IMR-90 (cell line): ENCODE measurements at regions not wholly inside any gene's neighbourhood (a gene's known extent, or its start where the extent isn't known, plus 50 kb on each side); places are given as distances from the start of the nearest gene placed in this dataset.

Source experiments
- ATAC-seq: fragments of 200-7000 bp; cut with Tn5 transposase; 2 replicates; pipeline ENCODE4 v1.9.1; 2020; ENCODE audit warnings: low read depth, mild to moderate bottlenecking, moderate library complexity
- BruUV-seq: library from RNA; stranded (reverse); fragments of 400-500 nt; replicated peaks from 2 replicates; lab custom pipeline; 2021; lab: Mats Ljungman, UMichigan
- CTCF ChIA-PET: fragments of 300-600 bp; formaldehyde crosslinking; extraction: SDS; loops from one replicate; lab custom pipeline; 2021; ENCODE audit warnings: antibody characterized with exemption; lab: Yijun Ruan, JAX
- POLR2A ChIA-PET: fragments of 300-600 bp; sonication (Branson Sonifier 250); formaldehyde crosslinking; loops from one replicate; lab custom pipeline; 2022; ENCODE audit warnings: antibody characterized with exemption; ENCODE audit not compliant: unreplicated experiment; lab: Charles Lee
- DNase-seq: peaks from one replicate; pipeline ENCODE4 v3.0.0; 2013
- H2AFZ ChIP-seq: replicated peaks from 2 replicates; pipeline ENCODE3; 2013; ENCODE audit warnings: low read length, mild to moderate bottlenecking; ENCODE audit not compliant: poor library complexity
- H2AK5ac ChIP-seq: 2 replicates; pipeline ENCODE4 v1.6.1; 2013; ENCODE audit warnings: low read depth, low read length, inconsistent platforms
- H2AK9ac ChIP-seq: replicated peaks from 2 replicates; pipeline ENCODE3; 2013; ENCODE audit warnings: mild to moderate bottlenecking, low read depth, low read length, moderate library complexity; ENCODE audit not compliant: poor library complexity
- H2BK120ac ChIP-seq: 2 replicates; pipeline ENCODE4 v1.6.1; 2013; ENCODE audit warnings: low read depth, low read length, inconsistent platforms
- H2BK15ac ChIP-seq: 3 replicates; pipeline ENCODE4 v1.6.1; 2013; ENCODE audit warnings: low read depth, low read length, inconsistent platforms
- H2BK20ac ChIP-seq: 2 replicates; pipeline ENCODE4 v1.6.1; 2013; ENCODE audit warnings: low read depth, mild to moderate bottlenecking, inconsistent platforms, low read length, moderate library complexity
- H2BK5ac ChIP-seq: 2 replicates; pipeline ENCODE4 v1.6.1; 2013; ENCODE audit warnings: mild to moderate bottlenecking, low read depth, low read length, inconsistent platforms; ENCODE audit not compliant: poor library complexity, severe bottlenecking
- H3K14ac ChIP-seq: replicated peaks from 2 replicates; pipeline ENCODE4 v1.6.1; 2013; ENCODE audit warnings: low read depth, low read length, inconsistent platforms
- H3K18ac ChIP-seq: 2 replicates; pipeline ENCODE4 v1.6.1; 2013; ENCODE audit warnings: low read depth, low read length, control low read depth
- H3K23ac ChIP-seq: 2 replicates; pipeline ENCODE4 v1.6.1; 2013; ENCODE audit warnings: low read depth, low read length, inconsistent platforms
- H3K27ac ChIP-seq: 2 replicates; pipeline ENCODE4 v1.5.1; 2013; ENCODE audit warnings: mild to moderate bottlenecking, control low read depth, low read length; ENCODE audit not compliant: insufficient read depth
- H3K27me3 ChIP-seq: 2 replicates; pipeline ENCODE4 v1.6.1; 2013; ENCODE audit warnings: low read length; ENCODE audit not compliant: control insufficient read depth, insufficient read depth
- H3K36me3 ChIP-seq: 2 replicates; pipeline ENCODE4 v1.6.1; 2013; ENCODE audit warnings: low read length, mixed read lengths; ENCODE audit not compliant: control insufficient read depth, insufficient read depth
- H3K4ac ChIP-seq: 2 replicates; pipeline ENCODE4 v1.6.1; 2013; ENCODE audit warnings: low read depth, low read length, inconsistent platforms
- H3K4me1 ChIP-seq: 2 replicates; pipeline ENCODE4 v1.6.1; 2013; ENCODE audit warnings: low read length, mixed read lengths; ENCODE audit not compliant: control insufficient read depth, insufficient read depth
- H3K4me2 ChIP-seq: 2 replicates; pipeline ENCODE4 v1.6.1; 2013; ENCODE audit warnings: low read depth, mild to moderate bottlenecking, control low read depth, low read length, moderate library complexity
- H3K4me3 ChIP-seq: 2 replicates; pipeline ENCODE4 v1.5.1; 2013; ENCODE audit warnings: low read depth, mild to moderate bottlenecking, control low read depth, low read length, moderate library complexity; ENCODE audit not compliant: insufficient read depth
- H3K56ac ChIP-seq: 2 replicates; pipeline ENCODE4 v1.6.1; 2013; ENCODE audit warnings: low read length, inconsistent platforms; ENCODE audit not compliant: insufficient read depth; ENCODE audit errors: extremely low read depth
- H3K79me1 ChIP-seq, 2 experiments: 2 replicates each; pipeline ENCODE4 v1.6.1; 2013; ENCODE audit warnings: low read length in 2 of 2, inconsistent platforms in 1 of 2, low read depth in 1 of 2
- H3K9ac ChIP-seq: 2 replicates; pipeline ENCODE4 v1.6.1; 2013; ENCODE audit warnings: low read depth, low read length, control low read depth
- H3K9me1 ChIP-seq: 2 replicates; pipeline ENCODE4 v1.6.1; 2013; ENCODE audit warnings: low read length, inconsistent platforms; ENCODE audit not compliant: insufficient read depth
- H3K9me3 ChIP-seq: 2 replicates; pipeline ENCODE4 v1.6.1; 2013; ENCODE audit warnings: low read length; ENCODE audit not compliant: control insufficient read depth, insufficient read depth
- H4K20me1 ChIP-seq: 2 replicates; pipeline ENCODE4 v1.6.1; 2013; ENCODE audit warnings: low read length, inconsistent platforms; ENCODE audit not compliant: insufficient read depth
- H4K5ac ChIP-seq: 2 replicates; pipeline ENCODE4 v1.6.1; 2013; ENCODE audit warnings: mild to moderate bottlenecking, low read depth, low read length, control low read depth
- H4K8ac ChIP-seq, 2 experiments: 2 replicates each; pipeline ENCODE4 v1.6.1; 2013; ENCODE audit warnings: low read depth in 2 of 2, low read length in 2 of 2, control low read depth in 1 of 2, inconsistent platforms in 1 of 2
- H4K91ac ChIP-seq: 2 replicates; pipeline ENCODE4 v1.6.1; 2013; ENCODE audit warnings: low read depth, low read length, inconsistent platforms; ENCODE audit not compliant: insufficient read depth
- BHLHE40 ChIP-seq: fragments of 150-350 bp; IDR thresholded peaks from 2 replicates; pipeline ENCODE4 v1.6.1; 2016; ENCODE audit warnings: mild to moderate bottlenecking, low read depth, low read length
- CEBPB ChIP-seq: IDR thresholded peaks from 2 replicates; pipeline ENCODE4 v1.6.1; 2012; ENCODE audit warnings: low read depth, low read length, improper control_type of control experiment
- CHD1 ChIP-seq: IDR thresholded peaks from 2 replicates; pipeline ENCODE4 v1.6.1; 2012; ENCODE audit warnings: low read depth, low read length, improper control_type of control experiment
- CTCF ChIP-seq: conservative IDR thresholded peaks from 2 replicates; pipeline ENCODE4 v1.5.1; 2012; ENCODE audit warnings: mild to moderate bottlenecking, low read depth, low read length, improper control_type of control experiment
- ELK1 ChIP-seq: fragments of 150-350 bp; IDR thresholded peaks from 2 replicates; pipeline ENCODE4 v1.6.1; 2016; ENCODE audit warnings: low read depth, mild to moderate bottlenecking, low read length, moderate library complexity, borderline replicate concordance
- FOS ChIP-seq: fragments of 150-350 bp; IDR thresholded peaks from 2 replicates; pipeline ENCODE4 v1.6.1; 2016; ENCODE audit warnings: low read depth, low read length
- NFE2L2 ChIP-seq: fragments of 150-350 bp; IDR thresholded peaks from 2 replicates; pipeline ENCODE4 v1.6.1; 2016; ENCODE audit warnings: low read depth, mild to moderate bottlenecking, low read length
- POLR2A ChIP-seq: IDR thresholded peaks from 2 replicates; pipeline ENCODE4 v1.6.1; 2012; ENCODE audit warnings: mild to moderate bottlenecking, low read depth, low read length
- RCOR1 ChIP-seq: IDR thresholded peaks from 2 replicates; pipeline ENCODE4 v1.6.1; 2012; ENCODE audit warnings: mild to moderate bottlenecking, low read length, improper control_type of control experiment; ENCODE audit not compliant: insufficient replicate concordance
- RFX5 ChIP-seq: IDR thresholded peaks from 2 replicates; pipeline ENCODE4 v1.8.0; 2012; ENCODE audit warnings: low read depth, mild to moderate bottlenecking, low read length, moderate library complexity
- USF2 ChIP-seq: fragments of 150-350 bp; IDR thresholded peaks from 2 replicates; pipeline ENCODE4 v1.6.1; 2017; ENCODE audit warnings: mild to moderate bottlenecking, antibody characterized with exemption, low read length, low read depth
- WGBS, 2 experiments: methylation state at CpG; one replicate each; pipeline versions ENCODE4 v1.1.5 to v1.1.7; 2013; ENCODE audit warnings: missing lambda C conversion rate in 2 of 2; ENCODE audit not compliant: insufficient read length in 1 of 2; ENCODE audit errors: extremely low coverage in 2 of 2; 5-methylcytosine and 5-hydroxymethylcytosine counted together
- dilution Hi-C: fragments of 300-500 bp; cut with HindIII; formaldehyde crosslinking; loops from one replicate; pipeline ENCODE4 v1.14.3; 2018; ENCODE audit warnings: low sequenced_read_pairs; ENCODE audit not compliant: unreplicated experiment
- in situ Hi-C: fragments of 300-500 bp; cut with MboI; formaldehyde crosslinking; loops from 3 replicates; pipeline ENCODE4 v1.14.3; 2019; ENCODE audit warnings: low sequenced_read_pairs, inconsistent platforms, mixed read lengths
- intact Hi-C: fragments of 100-400 bp; cut with micrococcal nuclease; formaldehyde crosslinking; loops from 2 replicates; pipeline ENCODE4 v1.10.0; 2022

GRCh38 chr1:30287976-30288375 is 435.4 kb downstream of the MATN1 start:
- TF ChIP-seq RFX5: no peak
- TF ChIP-seq BHLHE40: no peak
- TF ChIP-seq NFE2L2: no peak
- TF ChIP-seq ELK1: no peak
- no peak for TF ChIP-seq USF2
- no peak for TF ChIP-seq POLR2A
- no peak for TF ChIP-seq RCOR1
- TF ChIP-seq CTCF: no peak
- no peak for TF ChIP-seq FOS
- no peak for TF ChIP-seq CHD1
- no peak for TF ChIP-seq CEBPB
- H3K4me1 ChIP-seq: no peaks in the 10 kb centered on the region
- no peak overlapping the region for H2BK15ac ChIP-seq
- no peak overlapping the region for H2AK9ac ChIP-seq
- no peaks in the 10 kb centered on the region for H3K9me3 ChIP-seq
- no peak overlapping the region for H2BK5ac ChIP-seq
- no peak overlapping the region for H2AFZ ChIP-seq
- no peak overlapping the region for H3K4ac ChIP-seq
- no peak overlapping the region for H3K18ac ChIP-seq
- POLR2A ChIA-PET: no interaction called here
- in situ Hi-C loops (no loop called here), intact Hi-C loops (no loop called here), dilution Hi-C loops (no loop called here)
- ATAC-seq: no peak
- CTCF ChIA-PET: no interaction called here
- no peak overlapping the region for H2AK5ac ChIP-seq
- no peak overlapping the region for H3K14ac ChIP-seq
- DNase-seq: no peak
- no peak overlapping the region for H3K56ac ChIP-seq
- H3K27me3 ChIP-seq: no peaks in the 10 kb centered on the region
- no peak overlapping the region for H4K5ac ChIP-seq
- no peak overlapping the region for H4K91ac ChIP-seq
- H3K4me2 ChIP-seq: no peak overlapping the region
- no peak overlapping the region for H2BK20ac ChIP-seq
- no TSS peak for BruUV-seq
- no peaks in the 10 kb centered on the region for H4K20me1 ChIP-seq
- no CpG with 5 or more reads among the region's 8 CpGs for WGBS, 2 experiments
- H3K4me3 ChIP-seq: no peak overlapping the region
- no peaks in the 10 kb centered on the region for H3K9me1 ChIP-seq
- H3K36me3 ChIP-seq: no peaks in the 10 kb centered on the region
- no peak overlapping the region for H4K8ac ChIP-seq
- no peak overlapping the region for H3K9ac ChIP-seq
- H2BK120ac ChIP-seq: no peak overlapping the region
- H3K27ac ChIP-seq: no peak overlapping the region
- H3K23ac ChIP-seq: no peak overlapping the region
- H3K79me1 ChIP-seq: no peaks in the 10 kb centered on the region
